Right lobe of liver (tissue), 4 donors: ENCODE measurements at regions not wholly inside any gene's neighbourhood (a gene's known extent, or its start where the extent isn't known, plus 50 kb on each side); places are given as distances from the start of the nearest gene placed in this dataset.

Source experiments
- POLR2A ChIP-seq: fragments of 450-650 bp; IDR thresholded peaks from one replicate; pipeline ENCODE4 v1.6.1; 2017; ENCODE audit warnings: antibody characterized with exemption, mild to moderate bottlenecking
- TF ChIP-seq, protein P1 (sequence below), 4 donors: fragments of 200-600 bp in 3 of 4; fragments of 450-650 bp in 1 of 4; IDR thresholded peaks; one replicate each; pipeline versions ENCODE4 v1.5.1 to v1.8.0; 2016 to 2022; ENCODE audit warnings: antibody characterized with exemption in 4 of 4, mild to moderate bottlenecking in 2 of 4
- donor health status: DM: no; HTN: no; CAD: no.
- donor health status: DM: no; HTN: no; CAD: no.
- donor health status: DM: no; HTN: yes; CAD: no.

DNA sequence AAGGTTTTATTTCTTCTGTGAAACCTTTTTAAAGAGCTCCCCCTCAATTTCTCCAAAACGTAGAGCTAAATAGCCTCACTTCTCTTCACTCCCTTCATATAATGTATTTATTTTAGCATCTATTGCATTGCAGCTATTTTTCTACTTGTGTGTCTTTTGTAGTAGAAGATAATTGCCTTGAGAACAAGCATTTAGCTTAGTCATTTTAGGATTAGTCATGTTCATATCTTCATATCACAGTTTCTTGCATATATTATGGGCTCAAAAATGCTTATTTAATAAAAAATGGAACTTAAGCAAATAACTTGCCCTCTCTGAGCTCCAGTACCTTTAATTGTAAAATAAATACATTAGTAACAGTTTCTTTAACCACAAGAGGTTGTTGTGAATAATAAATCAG lies 72.1 kb upstream of the SPANXC start:
- TF ChIP-seq, protein P1, sequence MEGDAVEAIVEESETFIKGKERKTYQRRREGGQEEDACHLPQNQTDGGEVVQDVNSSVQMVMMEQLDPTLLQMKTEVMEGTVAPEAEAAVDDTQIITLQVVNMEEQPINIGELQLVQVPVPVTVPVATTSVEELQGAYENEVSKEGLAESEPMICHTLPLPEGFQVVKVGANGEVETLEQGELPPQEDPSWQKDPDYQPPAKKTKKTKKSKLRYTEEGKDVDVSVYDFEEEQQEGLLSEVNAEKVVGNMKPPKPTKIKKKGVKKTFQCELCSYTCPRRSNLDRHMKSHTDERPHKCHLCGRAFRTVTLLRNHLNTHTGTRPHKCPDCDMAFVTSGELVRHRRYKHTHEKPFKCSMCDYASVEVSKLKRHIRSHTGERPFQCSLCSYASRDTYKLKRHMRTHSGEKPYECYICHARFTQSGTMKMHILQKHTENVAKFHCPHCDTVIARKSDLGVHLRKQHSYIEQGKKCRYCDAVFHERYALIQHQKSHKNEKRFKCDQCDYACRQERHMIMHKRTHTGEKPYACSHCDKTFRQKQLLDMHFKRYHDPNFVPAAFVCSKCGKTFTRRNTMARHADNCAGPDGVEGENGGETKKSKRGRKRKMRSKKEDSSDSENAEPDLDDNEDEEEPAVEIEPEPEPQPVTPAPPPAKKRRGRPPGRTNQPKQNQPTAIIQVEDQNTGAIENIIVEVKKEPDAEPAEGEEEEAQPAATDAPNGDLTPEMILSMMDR (IDR thresholded peaks at IDR 0.05), result no peak
- TF ChIP-seq POLR2A, result no peak
